Anterior cingulate cortex (tissue), 58 donors: ENCODE measurements at regions not wholly inside any gene's neighbourhood (a gene's known extent, or its start where the extent isn't known, plus 50 kb on each side); places are given as distances from the start of the nearest gene placed in this dataset.

Experiments
- DNase-seq, 58 donors: peaks; one replicate each; lab custom pipeline; 2025; lab: John Stamatoyannopoulos, UW

DNA sequence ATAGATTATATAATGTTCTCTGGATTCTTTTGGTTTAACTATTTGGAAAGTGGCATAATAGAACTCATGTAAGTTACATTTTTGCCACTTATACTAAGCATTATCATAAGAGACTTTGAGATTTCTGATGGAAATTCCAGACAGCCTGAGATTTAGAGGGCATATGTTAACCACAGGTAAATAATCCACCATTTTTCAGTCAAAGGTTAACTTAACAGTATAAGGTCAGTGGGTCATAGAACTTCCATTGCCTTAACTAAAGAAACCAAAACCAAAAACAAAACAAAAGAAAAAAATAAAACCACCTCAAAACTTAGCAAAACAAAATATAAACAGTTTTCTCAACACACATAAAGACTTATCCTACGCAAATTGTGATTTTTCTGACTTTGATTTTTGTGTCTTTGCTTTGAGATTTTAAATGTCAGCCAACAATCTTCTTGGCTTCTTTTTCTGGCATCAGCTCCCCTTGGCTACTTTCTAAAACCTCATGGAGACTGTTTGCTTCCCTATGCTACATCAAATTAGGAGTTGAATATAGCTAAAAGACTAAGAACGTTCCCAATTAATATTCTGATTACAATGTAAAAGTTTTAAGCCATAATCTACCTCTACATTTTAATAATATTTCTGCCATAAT is 430.1 kb upstream of the DAB2 start:
- DNase-seq: no peak

DNA sequence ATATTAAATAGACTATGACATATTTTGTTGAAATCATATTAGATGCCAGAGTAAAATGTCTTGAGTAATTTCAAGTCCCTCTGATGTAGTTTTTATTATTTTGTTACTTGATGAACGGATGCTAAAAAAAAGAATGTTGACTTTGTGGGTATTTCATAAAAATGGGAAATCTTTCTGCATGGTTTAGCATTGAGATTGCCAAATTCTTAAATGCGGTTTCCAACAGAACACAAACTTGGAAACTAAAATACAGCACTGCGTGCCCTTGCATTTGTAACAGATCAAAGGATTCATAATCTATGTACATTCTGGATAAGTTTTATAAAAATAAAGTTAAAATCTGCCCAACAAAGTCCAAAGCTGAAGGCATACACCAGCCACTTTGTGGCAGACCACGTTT is 425.5 kb upstream of the DAB2 start:
- no peak for DNase-seq

DNA sequence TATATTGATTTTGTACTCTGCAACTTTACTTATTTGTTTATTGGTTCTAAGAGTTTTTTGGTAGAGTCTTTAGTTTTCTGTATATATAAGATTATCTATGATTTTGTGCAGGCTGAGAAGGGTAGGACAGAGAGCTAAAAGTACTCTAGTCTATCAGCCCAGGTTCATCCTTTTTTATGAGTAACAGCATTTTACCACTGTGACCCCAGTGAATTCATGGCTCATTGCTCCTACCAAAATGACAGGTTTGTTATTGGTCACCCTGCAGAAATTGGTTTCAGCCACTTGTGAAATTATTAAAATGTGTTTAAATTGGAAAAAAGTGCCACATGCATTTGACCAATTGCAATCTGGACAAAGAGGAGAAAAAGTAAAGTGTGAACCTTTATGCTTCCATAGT is 421.4 kb upstream of the DAB2 start:
- no peak for DNase-seq

DNA sequence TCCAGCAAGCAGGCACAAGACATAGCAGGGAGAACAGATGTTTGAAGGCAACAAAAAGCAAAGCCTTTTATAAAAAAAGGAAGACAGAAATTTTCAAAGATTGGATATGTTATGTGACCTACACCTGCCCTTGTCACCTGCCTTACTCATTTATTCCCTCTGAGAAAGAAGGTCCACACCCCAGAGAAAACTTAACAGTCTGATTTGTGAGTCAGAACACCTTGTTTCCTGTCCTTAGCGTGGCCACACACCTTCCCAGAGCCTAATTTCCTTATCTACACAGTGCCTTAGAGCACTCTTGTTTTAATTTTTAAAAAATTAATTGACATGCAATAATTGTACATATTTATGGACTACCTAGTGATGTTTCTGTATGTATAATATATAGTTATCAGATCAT is 419.0 kb upstream of the DAB2 start:
- DNase-seq: no peak

DNA sequence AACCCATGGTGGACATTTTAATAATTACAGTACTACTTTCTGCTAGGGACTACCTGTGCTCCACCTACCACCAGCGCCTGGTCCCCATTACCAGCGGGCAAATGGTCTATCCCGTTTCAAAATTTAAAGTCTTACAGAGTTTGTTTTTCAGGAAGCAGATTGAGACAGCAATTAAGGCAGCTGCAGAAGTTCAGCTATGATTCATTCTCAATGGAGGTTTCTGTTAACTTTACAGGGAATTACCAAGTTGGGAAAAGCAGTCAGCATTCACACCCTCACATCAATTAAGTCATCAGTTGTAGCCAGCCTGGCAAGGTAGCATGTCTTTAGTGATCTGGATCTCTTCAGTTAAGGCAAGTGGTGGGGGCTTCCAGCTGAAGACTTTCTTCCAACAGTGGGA is 410.6 kb upstream of the DAB2 start:
- no peak for DNase-seq

DNA sequence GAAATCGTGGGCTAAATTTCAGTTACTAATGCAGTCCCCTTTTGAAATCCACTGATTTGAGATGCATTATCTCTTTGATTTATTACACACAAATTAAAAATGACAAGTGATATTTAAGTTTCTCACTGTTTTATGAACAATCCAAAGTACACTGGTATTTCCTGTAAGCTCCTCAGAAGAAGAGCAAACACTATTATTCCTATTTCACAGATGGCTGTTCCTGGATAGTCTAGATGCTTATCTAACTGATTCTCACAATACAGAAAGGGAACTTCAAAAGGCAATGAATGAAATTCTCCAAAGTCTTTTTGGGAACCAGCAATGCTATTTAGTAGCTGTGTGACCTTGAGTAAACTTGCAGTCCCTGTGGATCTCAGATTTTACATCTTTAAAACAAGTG is 404.7 kb upstream of the DAB2 start:
- DNase-seq: no peak

DNA sequence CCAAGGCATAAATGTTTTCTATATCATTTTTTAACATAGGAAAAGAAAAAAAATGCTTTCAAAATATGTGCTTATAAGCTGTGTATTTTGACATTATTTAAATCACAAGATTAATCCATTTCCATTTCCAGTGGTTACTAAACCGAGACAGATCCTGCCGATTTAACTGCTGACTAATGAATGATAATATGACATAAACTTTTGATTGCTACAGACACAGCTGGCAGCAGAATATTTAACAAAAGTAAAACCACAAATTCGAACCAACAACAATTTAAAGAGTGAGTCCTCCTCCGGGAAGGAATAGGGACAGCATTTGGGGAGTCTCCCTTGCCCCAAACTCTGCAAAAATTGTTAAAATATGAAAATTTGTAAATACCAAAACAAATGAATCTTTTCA is 401.3 kb upstream of the DAB2 start:
- no peak for DNase-seq

DNA sequence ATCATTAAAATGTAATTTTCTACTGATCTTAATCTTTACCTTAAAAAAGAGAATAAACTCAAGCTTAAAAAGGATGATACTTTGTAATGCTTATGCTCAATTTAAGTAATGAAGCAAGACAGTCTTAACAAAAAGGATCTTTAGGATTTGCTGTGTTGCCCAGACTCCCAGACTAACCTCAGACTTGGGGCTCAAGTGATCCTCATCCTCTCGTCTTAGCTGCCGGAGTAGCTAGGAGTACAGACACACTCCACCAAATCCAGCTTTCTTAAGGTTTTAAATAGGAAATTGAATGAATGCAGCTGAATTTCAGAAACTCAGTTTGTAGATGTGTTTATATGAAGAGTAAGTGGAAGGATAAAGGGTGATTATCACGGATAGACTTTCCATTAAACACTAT is 400.5 kb upstream of the DAB2 start:
- no peak for DNase-seq

DNA sequence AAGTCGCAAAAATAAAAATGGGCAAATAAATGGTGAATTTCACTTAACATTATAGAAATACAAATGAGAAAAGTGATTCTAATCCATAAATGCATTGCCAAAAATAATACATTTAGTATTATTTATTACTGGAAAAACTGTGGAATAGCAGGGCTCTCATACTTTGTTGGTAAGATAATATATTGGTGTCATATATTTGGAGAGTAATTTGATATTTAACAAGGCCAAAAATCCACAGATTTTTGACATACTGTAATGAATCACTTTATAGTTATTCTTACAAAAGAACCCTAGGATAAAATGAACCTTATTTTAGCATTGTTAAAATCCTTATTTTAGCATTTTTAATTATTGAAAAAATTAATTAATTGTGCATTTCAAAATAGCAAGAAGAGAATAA is 397.2 kb upstream of the DAB2 start:
- no peak for DNase-seq

DNA sequence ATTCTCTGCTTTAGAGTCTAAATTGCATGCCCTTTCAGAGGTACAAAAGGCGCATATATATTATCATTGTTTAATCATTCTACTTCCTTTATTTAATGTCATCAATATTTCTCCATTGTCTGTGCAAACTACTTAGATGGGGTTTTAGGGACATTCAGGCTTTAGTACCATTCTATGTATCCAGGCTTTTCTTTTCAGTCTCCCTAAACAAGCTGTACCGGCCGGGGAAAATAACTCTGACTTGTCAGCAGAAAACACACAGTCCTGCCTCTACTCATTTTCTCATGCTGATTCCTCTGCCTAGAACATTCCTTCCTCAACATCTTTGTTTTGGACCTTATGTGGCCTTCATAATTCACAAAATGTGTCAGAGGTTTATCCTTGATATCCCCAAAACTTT is 392.1 kb upstream of the DAB2 start:
- DNase-seq: no peak

DNA sequence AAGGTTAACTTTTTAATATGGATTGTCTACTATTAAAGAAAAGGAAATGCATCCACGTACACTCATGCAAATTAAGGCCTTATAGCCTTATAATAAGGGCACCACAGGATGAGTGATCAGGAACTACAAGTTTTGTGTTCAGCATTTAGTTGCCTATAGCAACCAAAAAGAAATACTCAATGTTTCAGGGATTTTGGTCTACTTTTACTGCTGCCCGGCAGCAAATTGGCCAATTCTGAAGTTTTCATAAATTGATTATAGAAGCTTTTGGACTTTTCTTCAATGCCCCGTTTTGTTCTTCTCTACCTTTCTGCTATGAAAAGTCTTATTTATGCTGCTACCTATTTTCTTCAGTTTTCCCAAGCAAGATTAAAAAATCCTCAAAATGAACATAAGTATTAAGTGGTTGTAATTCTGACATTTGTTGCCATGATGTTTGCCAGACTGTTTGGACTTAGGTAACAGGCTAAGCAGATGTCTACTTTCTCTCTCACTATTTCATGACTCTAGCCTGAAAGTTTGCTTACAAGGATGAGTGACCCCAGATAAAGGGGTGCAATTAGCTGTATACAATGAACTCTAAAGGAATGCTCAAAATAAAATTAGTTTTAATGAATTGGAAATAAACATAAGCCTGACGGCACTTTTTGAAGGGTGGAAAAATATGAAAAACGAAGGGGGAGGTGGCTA is 391.5 kb upstream of the DAB2 start:
- no peak for DNase-seq

DNA sequence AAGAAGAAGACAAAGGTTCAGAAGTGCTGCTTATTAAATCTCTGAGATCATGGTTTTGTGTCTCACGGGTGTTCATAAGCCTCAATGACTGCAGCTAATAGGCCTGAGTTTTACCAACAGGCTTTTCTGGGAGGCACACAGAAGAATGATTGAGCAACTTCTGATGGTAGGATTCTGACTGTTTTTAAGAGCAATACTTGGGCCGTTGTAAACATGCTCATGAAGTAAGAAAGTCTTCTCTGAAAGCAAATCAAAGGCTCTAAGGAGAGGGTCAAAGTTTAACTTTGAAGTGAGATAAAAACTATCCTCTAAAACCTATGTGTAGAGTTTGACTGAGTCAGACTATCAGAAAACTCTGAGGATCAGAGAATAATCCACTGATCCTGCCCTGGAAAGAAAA is 390.9 kb upstream of the DAB2 start:
- no peak for DNase-seq

DNA sequence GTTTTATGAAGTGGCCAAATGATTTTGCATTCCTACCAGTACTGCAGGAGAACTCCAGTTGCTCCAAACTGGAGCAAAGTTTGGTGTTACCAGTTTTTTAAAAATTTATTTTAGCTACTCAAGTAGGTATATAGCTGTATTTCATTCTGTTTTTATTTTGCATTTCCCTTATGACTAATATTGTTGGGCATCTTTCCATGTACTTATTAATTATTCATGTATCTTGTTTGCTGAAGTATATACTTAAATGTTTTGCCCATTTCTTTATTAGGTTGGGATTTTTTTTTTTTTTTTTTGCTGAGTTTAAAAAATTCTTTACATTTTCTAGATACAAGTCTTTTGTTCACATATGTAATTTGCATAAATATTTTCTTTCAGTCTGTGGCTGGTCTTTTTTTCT is 386.6 kb upstream of the DAB2 start:
- DNase-seq: no peak

DNA sequence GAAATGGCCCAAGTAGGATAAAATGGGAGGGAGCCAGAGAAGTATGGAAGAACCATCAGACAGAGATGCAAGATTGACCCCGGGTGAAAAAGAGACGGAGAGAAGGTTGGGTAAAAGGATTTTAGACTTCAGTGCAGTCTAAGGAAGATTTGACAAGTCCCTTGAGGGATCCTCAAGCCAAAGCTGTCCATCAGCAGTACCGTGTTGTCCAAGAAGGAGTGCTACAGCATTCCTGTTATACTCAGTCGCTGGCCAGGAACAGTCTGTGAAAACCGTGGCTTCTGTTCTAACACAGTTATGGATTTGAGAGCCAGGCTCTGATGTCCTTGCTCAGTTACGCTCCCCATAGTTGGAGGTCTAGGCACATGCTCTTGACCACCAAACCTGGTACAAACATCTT is 383.9 kb upstream of the DAB2 start:
- DNase-seq: no peak

DNA sequence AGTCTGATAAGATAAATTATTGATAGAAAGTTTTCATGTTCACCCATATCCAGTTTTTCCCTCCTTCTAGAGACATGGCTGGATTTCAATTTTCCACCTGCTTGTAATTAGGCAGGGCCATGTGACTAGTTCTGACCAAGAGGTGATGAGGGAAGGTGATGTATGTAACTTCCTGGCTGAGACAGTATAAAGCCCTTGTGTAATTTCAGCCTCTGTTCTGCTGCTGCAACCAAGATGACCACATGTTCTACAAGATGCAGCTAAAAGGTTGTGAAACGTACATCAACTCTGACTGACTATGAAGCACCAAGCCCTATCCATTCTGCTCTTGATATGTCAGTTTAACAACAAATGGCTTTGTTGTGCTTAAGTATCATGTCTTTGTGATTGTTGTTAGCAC is 376.5 kb upstream of the DAB2 start:
- DNase-seq: no peak

DNA sequence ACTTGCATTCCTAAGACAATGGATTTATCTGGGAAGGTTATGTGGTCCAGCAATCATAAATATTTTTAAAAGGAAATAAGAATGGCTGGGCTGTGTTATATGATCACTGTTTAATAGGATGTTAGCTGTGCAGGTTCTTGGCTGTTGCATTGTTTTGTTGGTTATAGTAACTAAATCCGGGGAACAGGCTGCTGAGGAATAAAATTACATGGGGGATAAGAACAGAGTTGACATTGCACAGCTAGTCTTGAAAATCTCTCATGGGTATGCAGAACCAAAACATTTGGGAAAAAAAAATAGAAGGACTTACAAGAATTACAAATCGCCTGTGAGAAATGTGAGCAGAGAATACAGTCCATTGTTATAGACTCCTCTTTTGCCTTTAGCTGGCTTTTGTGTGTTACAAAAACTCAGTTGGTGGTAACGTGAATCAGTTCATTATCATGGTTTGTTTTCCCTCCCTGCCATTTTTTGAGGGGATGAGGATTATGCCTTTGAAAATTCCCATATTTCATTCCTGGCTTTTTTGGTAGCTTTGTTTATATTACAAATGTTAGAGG is 375.3 kb upstream of the DAB2 start:
- no peak for DNase-seq

DNA sequence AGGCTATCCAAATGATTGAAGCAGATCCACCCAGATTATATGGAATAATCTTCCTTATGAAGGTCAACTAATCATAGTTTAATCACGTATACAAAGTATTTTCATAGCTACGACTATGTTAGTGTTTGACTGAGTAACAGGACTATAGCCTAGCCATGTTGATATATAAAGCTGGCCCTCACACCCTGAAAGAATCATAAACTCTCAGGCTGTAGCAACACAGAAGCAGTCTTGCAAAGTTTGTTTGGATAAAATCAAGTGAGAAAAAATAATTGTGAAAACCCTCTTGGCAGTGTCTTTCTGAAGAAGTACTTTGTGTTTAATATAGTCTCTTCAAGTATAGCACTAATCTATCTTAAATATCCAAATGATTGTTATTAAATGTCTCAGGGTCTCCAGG is 374.5 kb upstream of the DAB2 start:
- DNase-seq: no peak

DNA sequence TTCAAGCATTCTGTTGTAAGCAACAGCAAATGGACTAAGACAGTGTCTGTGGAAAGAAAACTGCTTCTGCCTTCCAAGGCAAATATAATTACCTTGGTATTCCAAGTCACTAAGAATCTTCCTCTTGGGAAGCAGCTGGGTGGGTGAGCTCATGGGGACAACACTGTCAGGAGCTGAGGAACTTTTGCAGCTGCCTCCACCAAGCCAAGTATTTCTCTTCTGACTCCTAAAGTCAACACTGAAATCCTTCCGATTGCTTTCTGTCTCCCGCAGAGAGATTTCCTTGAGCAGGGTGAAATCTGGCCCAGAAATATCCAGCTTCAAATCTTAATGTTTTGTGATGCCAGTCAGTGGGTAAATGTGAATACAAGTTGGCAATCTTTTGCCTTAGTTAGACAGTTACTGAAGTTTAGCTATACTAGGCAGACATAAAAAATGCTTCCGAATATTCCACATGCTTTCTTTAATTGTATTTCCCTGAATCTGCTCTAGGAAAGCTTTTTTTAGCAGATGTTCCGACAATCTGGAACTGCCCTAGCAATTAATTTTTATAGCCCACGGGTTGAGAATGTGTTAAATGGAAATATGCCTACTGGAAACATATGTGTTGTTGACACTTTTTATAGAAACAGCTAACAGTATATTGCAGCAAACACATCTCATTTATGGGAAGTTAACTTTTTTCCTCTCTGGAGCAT is 369.9 kb upstream of the DAB2 start:
- no peak for DNase-seq

DNA sequence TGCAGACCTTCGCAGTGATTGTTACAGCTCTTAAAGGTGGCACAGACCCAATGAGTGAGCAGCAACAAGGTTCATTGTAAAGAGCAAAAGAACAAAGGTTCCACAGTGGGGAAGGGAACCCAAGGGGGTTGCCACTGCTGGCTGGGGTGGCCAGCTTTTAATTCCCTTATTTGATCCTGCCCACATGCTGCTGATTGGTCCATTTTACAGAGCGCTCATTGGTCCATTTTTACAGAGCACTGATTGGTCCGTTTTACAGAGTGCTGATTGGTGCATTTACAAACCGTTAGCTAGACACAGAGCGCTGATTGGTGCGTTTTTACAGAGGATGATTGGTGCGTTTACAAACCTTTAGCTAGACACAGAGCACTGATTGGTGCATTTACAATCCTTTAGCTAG is 360.6 kb upstream of the DAB2 start:
- no peak for DNase-seq

DNA sequence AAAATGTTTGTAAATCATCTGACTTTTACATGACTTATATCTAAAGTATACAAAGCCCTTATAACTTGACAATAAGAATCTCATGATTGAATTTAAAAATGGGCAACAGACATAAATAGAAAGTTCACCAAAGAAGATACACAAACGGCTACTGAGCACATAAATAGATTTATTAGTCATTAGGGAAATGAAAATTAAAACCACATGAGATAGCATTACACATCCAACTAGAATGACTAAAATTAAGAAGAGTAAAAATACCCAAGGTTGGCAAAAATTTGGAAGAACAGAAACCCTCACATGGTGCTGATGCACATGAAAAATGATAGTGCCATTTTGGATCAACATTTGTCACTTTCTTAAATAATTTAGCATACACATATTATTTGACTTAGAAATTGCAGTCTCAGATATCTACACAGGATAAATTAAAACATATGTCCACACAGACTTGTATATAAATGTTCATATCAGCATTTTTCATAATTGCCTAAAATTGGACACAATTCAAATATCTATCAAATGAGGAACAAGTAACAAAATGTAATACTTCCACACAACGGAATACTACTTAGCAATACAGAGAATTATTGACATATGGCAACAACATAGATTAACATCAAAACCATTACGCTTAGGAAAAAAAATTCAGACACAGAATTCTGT is 359.1 kb upstream of the DAB2 start:
- no peak for DNase-seq

DNA sequence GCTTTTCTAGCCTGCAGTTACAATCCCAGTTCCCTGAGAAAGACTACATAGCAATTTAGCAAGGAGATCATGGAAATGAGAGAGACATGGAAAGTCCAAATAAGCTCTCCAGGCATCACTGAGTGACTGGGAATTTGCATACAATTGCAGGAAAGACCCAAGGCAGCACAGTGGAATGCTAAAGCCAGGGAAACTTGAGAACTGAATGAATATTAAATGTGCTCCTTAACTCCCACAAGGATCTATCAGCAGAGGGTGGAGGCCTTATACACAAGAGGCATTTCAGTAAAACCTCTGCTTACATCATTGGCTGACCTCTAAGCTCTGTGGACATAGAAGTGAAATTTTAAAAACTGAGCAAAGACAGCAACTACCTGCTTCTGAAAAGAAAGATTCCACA is 355.6 kb upstream of the DAB2 start:
- no peak for DNase-seq
